Upper lobe of right lung (tissue), 1 donor: ENCODE measurements at regions not wholly inside any gene's neighbourhood (a gene's known extent, or its start where the extent isn't known, plus 50 kb on each side); places are given as distances from the start of the nearest gene placed in this dataset.
A peak's percentile ranks its signal among the peaks of the same experiment; 100 is the strongest.

Experiments used
- ATAC-seq: fragments of 200-7000 bp; cut with Tn5 transposase; one replicate; pipeline ENCODE4 v1.9.1; 2020; ENCODE audit warnings: mild to moderate bottlenecking, moderate library complexity
- DNase-seq: peaks from one replicate; pipeline ENCODE4 v3.0.0-alpha.2; 2020
- H3K27ac ChIP-seq: fragments of 200-600 bp; one replicate; pipeline ENCODE4 v1.8.0; 2022
- H3K27me3 ChIP-seq: fragments of 200-600 bp; one replicate; pipeline ENCODE4 v1.8.0; 2022; ENCODE audit warnings: mild to moderate bottlenecking
- H3K36me3 ChIP-seq: fragments of 200-600 bp; one replicate; pipeline ENCODE4 v1.8.0; 2022
- H3K4me1 ChIP-seq: fragments of 200-600 bp; one replicate; pipeline ENCODE4 v1.8.0; 2022
- H3K4me3 ChIP-seq: fragments of 200-600 bp; one replicate; pipeline ENCODE4 v1.8.0; 2022; ENCODE audit warnings: mild to moderate bottlenecking
- H3K9me3 ChIP-seq: fragments of 200-600 bp; one replicate; pipeline ENCODE4 v1.8.0; 2022
- CTCF ChIP-seq: fragments of 200-600 bp; IDR thresholded peaks from one replicate; pipeline ENCODE4 v1.8.0; 2022; ENCODE audit warnings: antibody characterized with exemption
- intact Hi-C: fragments of 100-400 bp; cut with DNase I; formaldehyde crosslinking; loops from one replicate; pipeline ENCODE4 v1.11.0; 2022
- donor health status: DM: no; HTN: yes; CAD: no; lungs with severe emphysema.

GRCh38 chr22:22751043-22751603 is 106.7 kb downstream of the GGTLC2 start:
- Histone ChIP-seq H3K9me3 (no peaks in the 10 kb centered on the region), H3K27ac (no peak overlapping the region), H3K36me3 (no peaks in the 10 kb centered on the region), H3K27me3 (no peaks in the 10 kb centered on the region), H3K4me3 (no peak overlapping the region), H3K4me1 (no peaks in the 10 kb centered on the region)
- no peak for TF ChIP-seq CTCF
- ATAC-seq (no peak), DNase-seq (no peak)
- intact Hi-C loops, result no loop called here

DNA sequence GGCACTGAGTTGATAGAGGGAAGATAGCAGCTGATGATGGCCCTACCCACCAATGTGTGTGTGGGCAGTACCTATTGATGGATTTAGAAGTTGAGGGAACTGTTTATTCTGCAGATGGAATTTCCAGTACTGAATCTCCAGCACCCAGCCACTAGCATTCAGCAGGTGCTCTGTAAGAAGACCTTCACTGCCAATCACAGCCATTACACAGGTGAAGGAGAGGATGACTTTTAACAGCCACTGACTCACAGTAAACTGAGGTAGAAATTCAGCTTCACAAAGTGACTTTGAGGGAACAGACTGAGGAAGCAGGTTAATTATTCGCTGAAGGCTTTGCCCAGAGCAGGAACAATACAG is 107.8 kb downstream of the GGTLC2 start:
- intact Hi-C loops, result no loop called here
- no peak for TF ChIP-seq CTCF
- H3K9me3 ChIP-seq, result no peaks in the 10 kb centered on the region
- no peaks in the 10 kb centered on the region for H3K36me3 ChIP-seq
- no peak overlapping the region for H3K27ac ChIP-seq
- ATAC-seq (no peak), DNase-seq (no peak)
- H3K27me3 ChIP-seq, result no peaks in the 10 kb centered on the region
- no peaks in the 10 kb centered on the region for H3K4me1 ChIP-seq
- H3K4me3 ChIP-seq, result no peak overlapping the region

GRCh38 chr22:22752556-22753477 is 108.4 kb downstream of the GGTLC2 start:
- Histone ChIP-seq H3K27ac (no peak overlapping the region), H3K36me3 (no peaks in the 10 kb centered on the region), H3K9me3 (no peaks in the 10 kb centered on the region), H3K4me1 (no peaks in the 10 kb centered on the region), H3K4me3 (no peak overlapping the region), H3K27me3 (no peaks in the 10 kb centered on the region)
- intact Hi-C loops, result no loop called here
- no peak for TF ChIP-seq CTCF
- ATAC-seq (peak; percentile 35), DNase-seq (no peak)

DNA sequence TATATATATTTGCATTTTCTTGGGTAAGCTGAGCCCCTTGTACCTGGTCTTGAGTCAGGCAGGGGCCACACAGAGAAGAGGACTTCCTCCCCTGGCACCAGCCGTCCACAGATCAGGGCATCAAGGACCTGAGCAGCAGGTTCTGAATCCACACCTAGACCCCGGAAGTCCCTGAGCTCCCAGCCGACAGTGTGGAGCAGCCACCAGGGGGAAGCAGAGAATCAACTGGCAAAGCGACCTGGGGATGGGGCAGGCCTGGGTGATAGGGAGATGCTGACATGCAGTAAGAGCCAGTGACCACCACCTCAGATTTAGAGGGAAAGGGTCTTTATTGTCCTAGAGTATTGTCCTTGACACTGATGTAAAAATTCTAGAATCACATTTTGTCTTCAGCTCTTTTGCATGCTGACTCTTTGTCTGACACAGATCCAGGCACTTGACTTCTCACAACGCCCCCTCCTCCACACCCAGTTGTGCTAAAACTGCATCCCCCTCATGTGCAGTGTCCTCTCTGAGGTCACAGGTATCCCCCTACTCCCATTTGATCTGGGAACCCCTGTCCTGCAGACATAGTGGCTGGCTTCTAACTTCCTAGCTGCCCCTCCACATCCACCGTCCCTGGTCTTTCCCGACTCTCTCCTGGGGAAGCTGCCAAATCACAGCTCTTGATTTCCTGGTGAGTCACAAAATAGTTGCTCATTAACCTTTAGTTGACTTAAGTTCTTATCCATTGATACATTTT is 109.3 kb downstream of the GGTLC2 start:
- no peaks in the 10 kb centered on the region for H3K4me1 ChIP-seq
- H3K27me3 ChIP-seq, result no peaks in the 10 kb centered on the region
- H3K36me3 ChIP-seq, result no peaks in the 10 kb centered on the region
- no peak overlapping the region for H3K4me3 ChIP-seq
- peak; percentile 60 for TF ChIP-seq CTCF
- ATAC-seq (peak; percentile 83), DNase-seq (no peak)
- intact Hi-C loops, result no loop called here
- no peaks in the 10 kb centered on the region for H3K9me3 ChIP-seq
- H3K27ac ChIP-seq, result no peak overlapping the region

- intact Hi-C loops, result no loop called here
- DNase-seq (no peak), ATAC-seq (no peak)
- no peaks in the 10 kb centered on the region for H3K36me3 ChIP-seq
- H3K4me3 ChIP-seq, result no peak overlapping the region
- no peaks in the 10 kb centered on the region for H3K9me3 ChIP-seq
- no peaks in the 10 kb centered on the region for H3K4me1 ChIP-seq
- H3K27me3 ChIP-seq, result no peaks in the 10 kb centered on the region
- no peak overlapping the region for H3K27ac ChIP-seq
- no peak for TF ChIP-seq CTCF
Measured at GRCh38 chr22:22754268-22754657, 109.8 kb downstream of the GGTLC2 start.
